ENCODE measurements at regions not wholly inside any gene's neighbourhood (a gene's known extent, or its start where the extent isn't known, plus 50 kb on each side); places are given as distances from the start of the nearest gene placed in this dataset.

GRCh38 chr12:4164559-4165558 lies 108.7 kb upstream of the CCND2 start:
- Histone ChIP-seq H3K4me3 (ENCODE audit: insufficient read length, low read depth) (peak overlapping the region; percentile 52), H3K36me3 (ENCODE audit: insufficient read depth, insufficient read length, low read length) (no peaks in the 10 kb centered on the region), H3K27me3 (ENCODE audit: insufficient read depth, insufficient read length) (no peaks in the 10 kb centered on the region), H3K9ac (ENCODE audit: insufficient read length, low read depth) (peak overlapping the region; percentile 87), H3K9me3 (ENCODE audit: insufficient read depth, low read length) (peaks cover 14% of the 10 kb centered on the region; the same call in 1 of the 2 replicates), H3K4me1 (ENCODE audit: insufficient read depth, insufficient read length) (peaks cover 5% of the 10 kb centered on the region)
- no peak for TF ChIP-seq YY1 (IDR thresholded peaks at IDR 0.05; ENCODE audit: insufficient read depth, insufficient read length)
- TF ChIP-seq SUZ12 (IDR thresholded peaks at IDR 0.05; ENCODE audit: extremely low read depth, insufficient read depth, insufficient read length), result no peak
- no peak for TF ChIP-seq ZNF274 (IDR thresholded peaks at IDR 0.05; ENCODE audit: low read depth, low read length)
- peak; percentile 89 for DNase-seq (ENCODE audit: low read depth, low spot score)

- peak overlapping the region; percentile 52 for H3K4me3 ChIP-seq (ENCODE audit: insufficient read length, low read depth)
- H3K27me3 ChIP-seq (ENCODE audit: insufficient read depth, insufficient read length), result no peaks in the 10 kb centered on the region
- DNase-seq (ENCODE audit: low read depth, low spot score), result no peak
- no peaks in the 10 kb centered on the region for H3K36me3 ChIP-seq (ENCODE audit: insufficient read depth, insufficient read length, low read length)
- peaks cover 5% of the 10 kb centered on the region for H3K4me1 ChIP-seq (ENCODE audit: insufficient read depth, insufficient read length)
- TF ChIP-seq SUZ12 (IDR thresholded peaks at IDR 0.05; ENCODE audit: extremely low read depth, insufficient read depth, insufficient read length) (no peak), YY1 (IDR thresholded peaks at IDR 0.05; ENCODE audit: insufficient read depth, insufficient read length) (no peak), ZNF274 (IDR thresholded peaks at IDR 0.05; ENCODE audit: low read depth, low read length) (no peak)
- peaks cover 14% of the 10 kb centered on the region; the same call in 1 of the 2 replicates for H3K9me3 ChIP-seq (ENCODE audit: insufficient read depth, low read length)
- peak overlapping the region; percentile 87 for H3K9ac ChIP-seq (ENCODE audit: insufficient read length, low read depth)
Measured at GRCh38 chr12:4164188-4164558, 109.4 kb upstream of the CCND2 start.

GRCh38 chr12:4161718-4162117 lies 111.8 kb upstream of the CCND2 start:
- no peak for TF ChIP-seq ZNF274 (IDR thresholded peaks at IDR 0.05; ENCODE audit: low read depth, low read length)
- TF ChIP-seq YY1 (IDR thresholded peaks at IDR 0.05; ENCODE audit: insufficient read depth, insufficient read length), result no peak
- TF ChIP-seq SUZ12 (IDR thresholded peaks at IDR 0.05; ENCODE audit: extremely low read depth, insufficient read depth, insufficient read length), result no peak
- DNase-seq (ENCODE audit: low read depth, low spot score), result no peak
- Histone ChIP-seq H3K36me3 (ENCODE audit: insufficient read depth, insufficient read length, low read length) (no peaks in the 10 kb centered on the region), H3K9ac (ENCODE audit: insufficient read length, low read depth) (no peak overlapping the region), H3K4me1 (ENCODE audit: insufficient read depth, insufficient read length) (peaks cover 5% of the 10 kb centered on the region), H3K9me3 (ENCODE audit: insufficient read depth, low read length) (peaks cover 14% of the 10 kb centered on the region; the same call in 1 of the 2 replicates), H3K4me3 (ENCODE audit: insufficient read length, low read depth) (no peak overlapping the region), H3K27me3 (ENCODE audit: insufficient read depth, insufficient read length) (no peaks in the 10 kb centered on the region)

GRCh38 chr12:4160314-4161040 lies 113.1 kb upstream of the CCND2 start:
- TF ChIP-seq ZNF274 (IDR thresholded peaks at IDR 0.05; ENCODE audit: low read depth, low read length) (no peak), SUZ12 (IDR thresholded peaks at IDR 0.05; ENCODE audit: extremely low read depth, insufficient read depth, insufficient read length) (no peak), YY1 (IDR thresholded peaks at IDR 0.05; ENCODE audit: insufficient read depth, insufficient read length) (no peak)
- peaks cover 3% of the 10 kb centered on the region for H3K4me1 ChIP-seq (ENCODE audit: insufficient read depth, insufficient read length)
- peaks cover 14% of the 10 kb centered on the region; the same call in 1 of the 2 replicates for H3K9me3 ChIP-seq (ENCODE audit: insufficient read depth, low read length)
- no peak overlapping the region for H3K4me3 ChIP-seq (ENCODE audit: insufficient read length, low read depth)
- no peak for DNase-seq (ENCODE audit: low read depth, low spot score)
- no peaks in the 10 kb centered on the region for H3K36me3 ChIP-seq (ENCODE audit: insufficient read depth, insufficient read length, low read length)
- H3K27me3 ChIP-seq (ENCODE audit: insufficient read depth, insufficient read length), result no peaks in the 10 kb centered on the region
- H3K9ac ChIP-seq (ENCODE audit: insufficient read length, low read depth), result no peak overlapping the region

GRCh38 chr12:4159851-4160250 lies 113.7 kb upstream of the CCND2 start:
- Histone ChIP-seq H3K4me3 (ENCODE audit: insufficient read length, low read depth) (no peak overlapping the region), H3K9ac (ENCODE audit: insufficient read length, low read depth) (no peak overlapping the region), H3K4me1 (ENCODE audit: insufficient read depth, insufficient read length) (no peaks in the 10 kb centered on the region), H3K36me3 (ENCODE audit: insufficient read depth, insufficient read length, low read length) (no peaks in the 10 kb centered on the region), H3K9me3 (ENCODE audit: insufficient read depth, low read length) (peaks cover 14% of the 10 kb centered on the region; the same call in 1 of the 2 replicates), H3K27me3 (ENCODE audit: insufficient read depth, insufficient read length) (no peaks in the 10 kb centered on the region)
- TF ChIP-seq ZNF274 (IDR thresholded peaks at IDR 0.05; ENCODE audit: low read depth, low read length) (no peak), YY1 (IDR thresholded peaks at IDR 0.05; ENCODE audit: insufficient read depth, insufficient read length) (no peak), SUZ12 (IDR thresholded peaks at IDR 0.05; ENCODE audit: extremely low read depth, insufficient read depth, insufficient read length) (no peak)
- DNase-seq (ENCODE audit: low read depth, low spot score), result no peak

GRCh38 chr12:4158306-4158705 lies 115.3 kb upstream of the CCND2 start:
- H3K36me3 ChIP-seq (ENCODE audit: insufficient read depth, insufficient read length, low read length), result no peaks in the 10 kb centered on the region
- no peak for DNase-seq (ENCODE audit: low read depth, low spot score)
- H3K9ac ChIP-seq (ENCODE audit: insufficient read length, low read depth), result no peak overlapping the region
- peaks cover 14% of the 10 kb centered on the region; the same call in 1 of the 2 replicates for H3K9me3 ChIP-seq (ENCODE audit: insufficient read depth, low read length)
- TF ChIP-seq SUZ12 (IDR thresholded peaks at IDR 0.05; ENCODE audit: extremely low read depth, insufficient read depth, insufficient read length) (no peak), ZNF274 (IDR thresholded peaks at IDR 0.05; ENCODE audit: low read depth, low read length) (no peak), YY1 (IDR thresholded peaks at IDR 0.05; ENCODE audit: insufficient read depth, insufficient read length) (no peak)
- H3K27me3 ChIP-seq (ENCODE audit: insufficient read depth, insufficient read length), result no peaks in the 10 kb centered on the region
- H3K4me3 ChIP-seq (ENCODE audit: insufficient read length, low read depth), result no peak overlapping the region
- no peaks in the 10 kb centered on the region for H3K4me1 ChIP-seq (ENCODE audit: insufficient read depth, insufficient read length)
